ENCODE measurements at regions not wholly inside any gene's neighbourhood (a gene's known extent, or its start where the extent isn't known, plus 50 kb on each side); places are given as distances from the start of the nearest gene placed in this dataset.

DNA sequence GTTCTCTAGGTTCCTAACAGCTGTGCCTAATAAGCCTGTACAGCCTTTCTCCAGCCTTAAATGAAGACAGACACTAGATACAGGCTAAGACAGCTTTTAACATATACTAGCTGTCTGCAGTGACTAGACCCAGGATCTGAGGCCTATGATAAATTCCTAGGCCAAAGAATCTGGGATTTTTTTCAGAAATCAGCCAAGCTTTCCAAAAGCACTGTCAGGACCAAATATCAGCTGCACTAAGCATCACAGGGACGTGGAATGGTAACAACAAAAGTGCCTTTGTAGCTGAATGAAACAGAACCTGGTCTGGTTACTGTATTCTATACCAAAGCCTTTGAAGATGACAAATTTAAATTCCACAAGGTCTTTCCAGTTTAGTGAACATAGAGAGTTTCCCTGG, 77.9 kb upstream of the DOCK9 start:
- DNase-seq: no peak

DNA sequence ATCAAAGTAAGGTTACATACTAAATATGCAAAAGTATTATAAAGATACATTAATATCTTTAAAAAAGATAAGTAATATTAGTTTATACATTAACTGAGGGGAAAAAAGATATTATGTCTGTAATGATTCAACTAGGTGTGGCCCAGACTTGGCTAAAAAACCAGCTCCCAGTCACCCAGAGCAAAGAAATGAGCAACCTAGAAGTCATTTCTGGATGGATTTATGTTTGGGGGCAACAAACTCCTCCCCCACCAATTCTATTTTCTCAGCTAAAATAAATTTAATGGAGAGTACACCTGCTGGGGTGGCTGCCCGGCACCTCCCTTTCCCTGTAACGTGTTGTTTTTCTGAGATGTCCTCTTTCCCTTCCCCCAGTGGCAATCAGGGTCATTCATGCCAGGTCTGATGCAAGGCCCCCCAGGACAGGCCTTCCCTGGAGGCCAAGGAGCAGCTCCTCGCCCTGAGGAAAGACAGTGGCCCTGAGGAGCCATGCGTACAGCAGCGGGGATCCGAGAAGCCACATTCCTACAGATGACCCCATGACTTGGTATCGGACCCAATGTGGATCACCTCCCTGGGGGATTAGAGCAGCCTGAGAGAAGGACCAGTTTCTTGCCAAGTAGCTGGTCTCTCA, 78.6 kb upstream of the DOCK9 start:
- DNase-seq: no peak

DNA sequence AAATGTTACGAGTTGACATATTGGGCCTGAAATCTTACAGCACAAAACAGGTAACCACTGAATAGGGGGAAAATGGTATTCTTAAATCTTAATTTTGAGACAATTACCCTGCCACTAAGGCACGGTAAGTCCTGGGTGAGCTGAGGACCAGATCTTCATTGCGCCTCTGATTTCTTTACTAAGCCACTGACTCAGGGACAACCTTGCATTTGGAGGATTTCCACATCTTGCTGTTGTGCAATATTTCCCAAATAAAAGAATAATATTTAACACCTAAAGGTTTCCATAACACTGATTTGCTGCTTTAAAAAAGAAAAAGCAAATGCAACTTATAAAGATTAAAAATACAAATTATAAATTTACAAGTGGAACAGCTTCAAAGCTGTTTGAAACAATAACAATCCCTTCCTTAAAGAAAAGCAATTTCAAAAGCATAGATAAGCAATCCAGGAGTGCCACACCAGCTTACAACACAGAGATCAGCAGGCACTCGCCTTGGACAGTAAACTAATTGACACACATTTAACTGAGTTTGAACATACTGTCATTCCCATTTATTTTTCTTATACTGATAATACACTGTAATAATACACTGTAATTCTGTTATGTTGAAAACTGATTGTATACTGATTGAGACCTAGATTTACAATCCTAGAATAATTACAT, 79.6 kb upstream of the DOCK9 start:
- no peak for DNase-seq

DNA sequence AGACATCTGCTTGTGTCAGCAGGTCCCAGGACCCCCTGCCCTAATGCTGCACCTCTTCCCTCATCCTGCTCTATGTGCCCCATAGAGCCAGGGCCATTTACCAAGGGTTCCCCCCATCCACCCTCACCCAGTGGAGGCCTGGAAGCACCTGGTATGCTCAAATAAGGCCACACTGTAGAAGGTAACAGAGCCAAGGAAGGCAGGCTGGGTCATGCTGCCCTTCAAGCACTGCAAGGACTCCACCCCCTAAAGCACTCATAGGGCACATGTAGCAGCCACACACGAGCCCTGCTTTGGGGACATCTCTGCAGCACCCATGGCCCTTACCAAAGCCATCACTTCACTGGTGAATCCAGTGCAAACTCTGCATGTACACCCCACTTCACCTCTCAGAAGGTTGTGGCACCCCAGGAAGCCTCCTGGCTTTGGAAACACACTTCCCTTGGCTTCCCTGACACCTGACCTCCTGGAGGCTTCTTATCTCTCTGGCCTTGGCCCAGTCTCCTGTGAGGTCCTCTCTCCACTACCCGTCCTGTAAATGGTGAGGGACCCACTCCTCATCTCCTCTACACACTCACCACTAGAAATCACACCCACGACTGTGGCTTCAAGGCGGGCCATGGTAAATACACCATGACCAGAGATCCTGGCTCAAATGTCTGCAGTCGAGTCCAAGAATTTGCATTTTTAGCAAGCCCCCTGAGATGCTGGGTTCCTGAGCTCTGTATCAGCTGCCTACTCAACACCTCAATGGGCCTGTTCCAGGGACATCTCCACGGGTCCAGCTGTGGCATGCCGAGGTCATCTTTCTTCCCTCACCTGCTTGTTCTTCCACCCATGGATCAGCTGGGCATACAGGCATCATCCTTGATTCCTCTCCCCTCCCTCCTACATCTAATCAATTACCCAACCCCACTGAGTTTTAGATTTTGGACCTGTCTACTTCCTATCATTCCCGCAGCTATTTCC, 80.9 kb upstream of the DOCK9 start:
- DNase-seq: no peak

DNA sequence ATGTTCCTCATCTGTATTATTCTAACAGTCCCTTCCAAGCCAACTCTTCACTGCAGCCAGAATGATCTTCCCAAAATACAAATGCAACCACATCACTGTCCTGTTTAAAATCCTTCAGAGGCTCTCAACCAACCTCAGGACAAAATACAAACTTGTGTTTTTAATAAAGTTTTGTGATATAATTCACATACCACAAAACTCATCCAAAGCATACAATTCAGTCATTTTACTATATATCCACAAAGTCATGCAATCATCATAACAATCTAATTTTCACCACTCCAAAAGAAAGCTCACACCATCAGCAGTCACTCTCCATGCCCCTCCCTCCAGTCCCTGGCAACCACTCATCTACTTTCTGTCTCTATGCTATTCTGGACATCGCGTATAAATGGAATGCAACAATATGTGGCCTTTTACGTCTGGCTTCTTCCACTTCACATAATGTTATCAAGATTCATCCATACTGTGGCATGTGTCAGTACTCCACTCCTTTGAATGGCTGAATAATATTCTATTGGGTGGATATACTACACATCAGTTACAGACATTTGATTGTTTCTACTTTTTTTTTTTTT, 81.7 kb upstream of the DOCK9 start:
- DNase-seq: no peak

DNA sequence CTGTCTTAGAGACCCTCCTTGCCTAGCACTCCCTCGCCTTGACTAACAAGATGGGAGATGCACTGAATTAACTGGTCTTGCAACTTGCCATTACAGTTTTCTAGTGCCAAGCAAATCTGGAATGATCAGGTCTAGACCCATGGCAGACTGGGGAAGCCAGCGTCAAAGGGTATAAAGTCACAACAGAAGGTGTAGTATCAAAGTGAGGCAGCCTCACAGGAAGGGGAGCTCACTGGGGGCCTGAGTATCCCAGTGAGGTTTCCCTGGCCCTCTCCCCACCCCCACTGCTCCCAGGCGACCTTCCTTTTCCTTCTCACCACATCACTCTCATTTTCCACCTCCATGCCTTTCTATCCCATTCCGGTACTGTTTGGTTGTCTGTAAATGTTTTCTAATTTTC, 83.5 kb upstream of the DOCK9 start:
- DNase-seq: no peak

DNA sequence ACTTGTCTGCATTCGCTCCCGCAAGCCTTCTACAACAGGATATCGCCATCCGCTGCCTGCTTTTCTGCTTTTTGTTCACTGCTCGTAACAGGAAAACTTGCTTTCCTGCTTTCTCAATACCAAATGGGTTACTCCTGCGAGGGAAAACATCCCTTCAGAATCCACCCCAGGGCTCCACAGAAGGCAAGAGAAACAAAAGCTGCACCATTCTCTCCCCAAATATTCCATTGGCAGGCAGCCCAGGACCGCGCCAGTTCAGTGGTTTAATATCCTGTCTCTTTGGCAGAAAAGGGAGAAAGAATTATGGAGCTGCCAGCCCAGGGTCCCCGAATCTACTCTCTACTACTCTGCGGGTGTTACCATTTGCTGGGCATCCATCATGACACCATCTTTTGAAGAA, 84.7 kb upstream of the DOCK9 start:
- no peak for DNase-seq

GRCh38 chr13:99063178-99063577, 85.3 kb upstream of the DOCK9 start:
- DNase-seq: no peak

GRCh38 chr13:99063952-99064351, 86.1 kb upstream of the DOCK9 start:
- DNase-seq: no peak

DNA sequence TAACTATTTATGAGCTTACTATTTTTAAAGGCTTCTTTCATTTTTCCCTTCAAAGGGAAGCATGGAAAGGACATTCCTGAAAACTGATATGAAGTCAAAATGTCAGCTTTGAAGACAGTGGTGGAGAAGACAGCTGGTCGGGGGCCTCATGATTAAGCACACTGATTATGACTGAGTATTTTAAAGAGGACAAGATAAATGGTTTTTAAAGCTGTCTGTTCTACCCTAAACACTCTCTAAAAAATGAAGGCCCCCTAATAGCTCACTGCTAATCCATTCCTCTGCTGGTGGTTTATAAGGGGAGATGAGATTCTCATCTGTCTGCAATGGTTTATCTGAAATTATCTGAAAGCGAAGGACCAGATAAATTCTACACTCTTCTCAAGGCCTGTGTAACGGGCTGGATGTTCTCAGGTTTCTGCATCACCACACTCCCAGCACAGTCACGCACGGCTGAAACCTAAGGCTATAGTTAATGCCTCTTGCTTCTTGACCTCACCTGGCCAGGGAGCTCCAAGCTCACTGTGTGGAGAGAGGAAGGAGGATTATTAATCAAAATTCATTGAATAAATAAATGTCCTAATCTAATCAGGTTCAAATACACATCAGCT, 86.9 kb upstream of the DOCK9 start:
- DNase-seq: no peak

- DNase-seq: no peak
Observed at GRCh38 chr13:99065235-99066015, 87.6 kb upstream of the DOCK9 start.

DNA sequence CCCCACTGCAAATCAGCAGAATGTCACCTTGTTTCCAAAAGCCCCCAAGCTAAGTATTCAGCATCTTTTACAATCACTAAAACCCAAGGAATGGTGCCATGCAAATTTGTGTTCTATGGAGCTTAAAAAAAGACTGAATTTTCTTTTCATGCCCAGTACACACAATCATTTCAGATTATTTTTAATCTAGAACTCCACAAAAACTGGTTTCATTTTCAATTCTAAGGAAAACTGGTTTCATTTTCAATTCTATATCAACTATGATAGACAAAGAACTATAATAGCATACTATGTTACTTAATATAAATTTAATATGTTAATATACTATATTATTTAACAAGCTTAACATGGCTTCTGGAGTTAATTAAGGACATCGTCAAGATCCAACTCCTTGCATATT, 88.4 kb upstream of the DOCK9 start:
- no peak for DNase-seq

DNA sequence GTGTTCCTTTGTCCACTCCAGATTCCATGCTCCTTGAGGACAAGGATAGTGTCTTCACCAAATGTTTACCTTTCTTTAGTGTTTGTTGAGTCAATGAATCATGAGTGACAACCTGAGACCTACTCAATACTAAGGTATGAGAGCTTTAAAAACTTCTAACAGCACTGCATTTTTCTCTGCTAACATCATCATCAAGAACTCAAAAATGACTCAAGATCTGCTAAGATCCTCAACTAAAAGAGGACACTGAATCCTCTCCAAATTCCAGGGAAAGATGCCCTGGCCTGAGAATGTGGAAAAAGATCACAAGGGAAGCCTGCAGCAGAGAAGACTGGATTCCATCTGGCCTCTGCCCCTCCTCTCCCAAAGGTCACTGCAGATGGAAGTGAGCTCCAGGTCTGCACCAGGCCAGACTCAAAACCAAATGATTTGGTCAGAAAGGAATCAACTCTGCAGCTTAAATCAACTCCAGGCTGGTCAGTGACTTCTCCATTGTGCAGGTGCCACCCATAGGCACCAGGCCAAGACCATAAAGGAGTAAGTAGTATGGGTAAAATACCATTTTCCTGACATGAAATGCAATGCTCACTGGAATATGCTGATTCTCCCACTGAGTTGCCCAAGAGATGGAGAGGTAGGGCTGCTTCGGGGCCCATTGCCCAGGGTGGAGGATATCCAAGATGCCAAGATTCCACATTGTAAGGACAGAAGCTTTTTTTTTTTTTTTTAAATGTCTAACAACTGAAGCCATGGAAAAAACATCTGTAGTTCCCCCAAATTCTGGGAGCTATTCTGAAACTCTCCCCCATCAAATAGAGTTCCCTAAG, 89.5 kb upstream of the DOCK9 start:
- DNase-seq: no peak

DNA sequence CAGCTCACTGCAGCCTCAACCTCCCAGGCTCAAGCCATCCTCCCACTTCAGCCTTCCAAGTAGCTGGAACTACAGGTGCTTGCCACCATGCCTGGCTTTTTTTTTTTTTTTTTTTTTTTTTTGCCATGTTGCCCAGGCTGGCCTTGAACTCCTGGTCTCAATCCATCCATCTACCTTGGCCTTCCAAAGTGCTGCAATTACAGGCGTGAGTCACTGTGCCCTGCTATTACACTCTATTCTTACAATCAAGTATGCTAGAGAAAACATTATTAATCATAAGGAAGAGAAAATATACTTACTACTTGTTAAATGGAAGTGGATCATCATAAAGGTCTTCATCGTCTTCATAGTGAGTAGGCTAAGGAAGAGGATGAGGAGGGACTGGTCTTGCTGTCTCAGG, 93.3 kb upstream of the DOCK9 start:
- DNase-seq: no peak

GRCh38 chr13:99071666-99072065, 93.8 kb upstream of the DOCK9 start:
- no peak for DNase-seq

- no peak for DNase-seq
Observed at GRCh38 chr13:99072356-99072755, 94.5 kb upstream of the DOCK9 start.

- DNase-seq: no peak
Observed at GRCh38 chr13:99072941-99073340, 95.1 kb upstream of the DOCK9 start.

GRCh38 chr13:99074693-99075092, 96.8 kb upstream of the DOCK9 start:
- no peak for DNase-seq

DNA sequence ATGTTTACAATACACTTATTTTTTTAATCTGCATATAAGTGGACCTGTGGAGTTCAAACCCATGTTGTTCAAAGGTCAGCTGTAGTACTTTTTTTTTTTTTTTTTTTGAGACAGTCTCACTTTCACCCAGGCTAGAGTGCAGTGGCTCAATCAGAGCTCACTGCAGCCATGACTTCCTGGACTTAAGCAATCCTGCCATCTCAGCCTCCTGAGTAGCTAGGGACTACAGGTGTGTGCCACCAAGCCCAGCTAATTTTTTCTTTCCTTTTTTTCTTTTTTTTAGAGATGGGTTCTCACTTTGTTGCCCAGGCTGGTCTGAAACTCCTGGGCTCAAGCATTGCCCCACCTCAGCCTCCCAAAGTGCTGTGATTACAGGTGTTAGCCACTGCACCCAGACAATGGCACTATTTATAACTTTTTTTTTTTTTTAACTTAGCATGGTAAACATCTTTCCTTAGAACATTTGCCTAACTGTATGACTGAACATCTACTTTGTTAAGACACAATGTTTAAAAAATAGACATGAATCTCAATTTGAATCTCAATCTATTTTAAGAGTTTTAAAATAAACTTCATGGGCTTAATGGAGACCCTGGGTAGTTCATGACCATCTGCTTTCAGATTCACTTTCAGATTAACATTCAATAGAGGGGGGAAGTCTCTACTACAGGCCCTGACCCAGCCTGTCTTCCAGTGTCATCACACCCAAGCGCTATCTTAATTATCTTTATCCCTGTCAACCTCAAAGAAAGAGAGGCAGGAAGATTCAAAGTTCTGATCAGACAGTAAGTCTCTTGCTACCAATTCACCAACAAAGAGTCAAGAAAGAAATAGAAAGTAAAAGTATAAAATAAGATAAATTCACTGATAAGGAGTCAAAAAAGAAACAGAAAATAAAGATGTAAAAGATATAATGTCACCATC, 97.7 kb upstream of the DOCK9 start:
- no peak for DNase-seq

All from NCI-H1930 (cell line).